ENCODE measurements at regions not wholly inside any gene's neighbourhood (a gene's known extent, or its start where the extent isn't known, plus 50 kb on each side); places are given as distances from the start of the nearest gene placed in this dataset.

DNA sequence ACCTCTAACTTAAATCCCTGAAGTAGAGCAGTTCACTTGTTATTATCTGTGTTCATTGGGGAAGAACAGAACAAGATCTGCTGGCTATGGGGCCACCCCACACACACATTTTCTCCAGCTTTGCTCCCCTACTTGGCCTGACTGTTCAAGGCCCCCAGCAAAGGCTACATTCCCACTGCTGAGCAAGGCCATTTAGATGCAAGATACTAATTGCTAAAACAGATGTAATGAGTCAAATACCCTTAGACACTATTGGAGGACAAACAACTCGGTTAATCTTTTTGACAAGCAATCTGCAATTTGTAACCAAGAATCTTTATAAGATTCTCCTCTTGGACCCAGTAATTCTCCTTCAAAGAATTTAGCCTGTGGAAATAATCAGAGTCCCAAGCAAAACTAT lies 67.7 kb downstream of the NAV1 start:
- TF ChIP-seq, protein P1, sequence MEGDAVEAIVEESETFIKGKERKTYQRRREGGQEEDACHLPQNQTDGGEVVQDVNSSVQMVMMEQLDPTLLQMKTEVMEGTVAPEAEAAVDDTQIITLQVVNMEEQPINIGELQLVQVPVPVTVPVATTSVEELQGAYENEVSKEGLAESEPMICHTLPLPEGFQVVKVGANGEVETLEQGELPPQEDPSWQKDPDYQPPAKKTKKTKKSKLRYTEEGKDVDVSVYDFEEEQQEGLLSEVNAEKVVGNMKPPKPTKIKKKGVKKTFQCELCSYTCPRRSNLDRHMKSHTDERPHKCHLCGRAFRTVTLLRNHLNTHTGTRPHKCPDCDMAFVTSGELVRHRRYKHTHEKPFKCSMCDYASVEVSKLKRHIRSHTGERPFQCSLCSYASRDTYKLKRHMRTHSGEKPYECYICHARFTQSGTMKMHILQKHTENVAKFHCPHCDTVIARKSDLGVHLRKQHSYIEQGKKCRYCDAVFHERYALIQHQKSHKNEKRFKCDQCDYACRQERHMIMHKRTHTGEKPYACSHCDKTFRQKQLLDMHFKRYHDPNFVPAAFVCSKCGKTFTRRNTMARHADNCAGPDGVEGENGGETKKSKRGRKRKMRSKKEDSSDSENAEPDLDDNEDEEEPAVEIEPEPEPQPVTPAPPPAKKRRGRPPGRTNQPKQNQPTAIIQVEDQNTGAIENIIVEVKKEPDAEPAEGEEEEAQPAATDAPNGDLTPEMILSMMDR (IDR thresholded peaks at IDR 0.05) = no peak
- no peak for TF ChIP-seq ZFX (IDR thresholded peaks at IDR 0.05; ENCODE audit: borderline replicate concordance)

Measured in 22Rv1 (cell line).